Thymus (tissue), 11 donors: ENCODE measurements at regions not wholly inside any gene's neighbourhood (a gene's known extent, or its start where the extent isn't known, plus 50 kb on each side); places are given as distances from the start of the nearest gene placed in this dataset.

Source experiments
- DNase-seq, 9 donors: peaks; one replicate each; pipeline ENCODE4 v3.0.0-alpha.2; 2013; ENCODE audit warnings: low spot score in 9 of 9, low read depth in 6 of 9, missing footprints in 1 of 9
- H3K27ac ChIP-seq, 2 donors: one replicate each; pipeline ENCODE4 v1.5.1; 2013; ENCODE audit warnings: control low read depth in 1 of 2, low read depth in 1 of 2, low read length in 1 of 2, mild to moderate bottlenecking in 1 of 2, moderate library complexity in 1 of 2
- H3K27me3 ChIP-seq, 2 donors: one replicate each; pipeline ENCODE4 v1.5.1; 2013; ENCODE audit warnings: low read length in 1 of 2; ENCODE audit not compliant: control insufficient read depth in 2 of 2, insufficient read depth in 1 of 2
- H3K36me3 ChIP-seq, 2 donors: one replicate each; pipeline ENCODE4 v1.5.1; 2013; ENCODE audit warnings: low read length in 1 of 2, mild to moderate bottlenecking in 1 of 2, moderate library complexity in 1 of 2; ENCODE audit not compliant: control insufficient read depth in 2 of 2, insufficient read depth in 2 of 2
- H3K4me1 ChIP-seq, 2 donors: one replicate each; pipeline ENCODE4 v1.5.1; 2013; ENCODE audit warnings: low read length in 2 of 2; ENCODE audit not compliant: control insufficient read depth in 2 of 2, insufficient read depth in 2 of 2
- H3K4me3 ChIP-seq, 2 donors: one replicate each; pipeline ENCODE4 v1.5.1; 2013; ENCODE audit warnings: low read length in 2 of 2, control low read depth in 1 of 2, mild to moderate bottlenecking in 1 of 2
- H3K9me3 ChIP-seq, 2 donors: one replicate each; pipeline ENCODE4 v1.5.1; 2013; ENCODE audit warnings: low read length in 1 of 2, mild to moderate bottlenecking in 1 of 2; ENCODE audit not compliant: control insufficient read depth in 2 of 2, insufficient read depth in 1 of 2
- WGBS: extraction: QIAGEN DNeasy Blood & Tissue Kit; methylation state at CpG from one replicate; pipeline ENCODE4 v1.1.7; 2013; 5-methylcytosine and 5-hydroxymethylcytosine counted together
- donor health status: healthy.

GRCh38 chr2:12262681-12263436 is 453.9 kb upstream of the TRIB2 start:
- no peak overlapping the region for H3K4me3 ChIP-seq
- peak overlapping the region; percentile 66 to 98 for H3K27ac ChIP-seq
- no peaks in the 10 kb centered on the region for H3K27me3 ChIP-seq
- peaks cover 17 to 31% of the 10 kb centered on the region in 2 donors for H3K4me1 ChIP-seq
- DNase-seq, result peak; percentile 47 to 92 (median 76)
- H3K36me3 ChIP-seq, result no peaks in the 10 kb centered on the region
- no peaks in the 10 kb centered on the region for H3K9me3 ChIP-seq
- WGBS, result 68% methylated on average over 2 of the region's 2 CpGs

- no peaks in the 10 kb centered on the region for H3K27me3 ChIP-seq
- peaks cover 17 to 31% of the 10 kb centered on the region in 2 donors for H3K4me1 ChIP-seq
- DNase-seq, result no peak
- H3K36me3 ChIP-seq, result no peaks in the 10 kb centered on the region
- peak overlapping the region in 1 of 2 donors; percentile 98 for H3K27ac ChIP-seq
- H3K4me3 ChIP-seq, result no peak overlapping the region
- H3K9me3 ChIP-seq, result no peaks in the 10 kb centered on the region
Measured at GRCh38 chr2:12263730-12264129, 453.0 kb upstream of the TRIB2 start.

GRCh38 chr2:12264146-12264545 is 452.6 kb upstream of the TRIB2 start:
- Histone ChIP-seq H3K36me3 (no peaks in the 10 kb centered on the region), H3K4me1 (peaks cover 17 to 31% of the 10 kb centered on the region in 2 donors), H3K27ac (peak overlapping the region; percentile 55 to 98), H3K27me3 (no peaks in the 10 kb centered on the region), H3K9me3 (no peaks in the 10 kb centered on the region), H3K4me3 (no peak overlapping the region)
- 59% methylated on average over 1 of the region's 1 CpG for WGBS
- DNase-seq, result peak in 3 of 9 donors; percentile 22 to 60 (median 28)

- Histone ChIP-seq H3K36me3 (no peaks in the 10 kb centered on the region), H3K9me3 (no peaks in the 10 kb centered on the region), H3K4me1 (peaks cover 17 to 31% of the 10 kb centered on the region in 2 donors), H3K27me3 (no peaks in the 10 kb centered on the region), H3K4me3 (no peak overlapping the region), H3K27ac (no peak overlapping the region)
- 97% methylated on average over 1 of the region's 1 CpG for WGBS
- DNase-seq, result no peak
Measured at GRCh38 chr2:12265646-12266045, 451.1 kb upstream of the TRIB2 start.

GRCh38 chr2:12267042-12267441 is 449.7 kb upstream of the TRIB2 start:
- no peaks in the 10 kb centered on the region for H3K9me3 ChIP-seq
- no peak for DNase-seq
- H3K36me3 ChIP-seq, result no peaks in the 10 kb centered on the region
- H3K27ac ChIP-seq, result no peak overlapping the region
- H3K4me1 ChIP-seq, result peaks cover 12 to 25% of the 10 kb centered on the region in 2 donors
- no peaks in the 10 kb centered on the region for H3K27me3 ChIP-seq
- 98% methylated on average over 3 of the region's 3 CpGs for WGBS
- no peak overlapping the region for H3K4me3 ChIP-seq

GRCh38 chr2:12269041-12269972 is 447.4 kb upstream of the TRIB2 start:
- 86% methylated on average over 7 of the region's 7 CpGs for WGBS
- no peaks in the 10 kb centered on the region for H3K36me3 ChIP-seq
- no peak overlapping the region for H3K27ac ChIP-seq
- no peaks in the 10 kb centered on the region for H3K9me3 ChIP-seq
- no peak for DNase-seq
- H3K4me1 ChIP-seq, result peaks cover 0 to 9% of the 10 kb centered on the region in 2 donors
- H3K27me3 ChIP-seq, result no peaks in the 10 kb centered on the region
- H3K4me3 ChIP-seq, result no peak overlapping the region

- no peak overlapping the region for H3K27ac ChIP-seq
- peak in 1 of 9 donors; percentile 31 for DNase-seq
- no peaks in the 10 kb centered on the region for H3K36me3 ChIP-seq
- WGBS, result 74% methylated on average over 4 of the region's 4 CpGs
- H3K27me3 ChIP-seq, result no peaks in the 10 kb centered on the region
- no peaks in the 10 kb centered on the region for H3K4me1 ChIP-seq
- H3K4me3 ChIP-seq, result no peak overlapping the region
- H3K9me3 ChIP-seq, result no peaks in the 10 kb centered on the region
Measured at GRCh38 chr2:12270876-12271588, 445.7 kb upstream of the TRIB2 start.

- no peak overlapping the region for H3K4me3 ChIP-seq
- no peaks in the 10 kb centered on the region for H3K36me3 ChIP-seq
- no peaks in the 10 kb centered on the region for H3K4me1 ChIP-seq
- no peak overlapping the region for H3K27ac ChIP-seq
- no peaks in the 10 kb centered on the region for H3K9me3 ChIP-seq
- DNase-seq, result no peak
- WGBS, result 23% methylated on average over 1 of the region's 1 CpG
- no peaks in the 10 kb centered on the region for H3K27me3 ChIP-seq
Measured at GRCh38 chr2:12271589-12271984, 445.1 kb upstream of the TRIB2 start.
